ENCODE measurements at regions not wholly inside any gene's neighbourhood (a gene's known extent, or its start where the extent isn't known, plus 50 kb on each side); places are given as distances from the start of the nearest gene placed in this dataset.

DNA sequence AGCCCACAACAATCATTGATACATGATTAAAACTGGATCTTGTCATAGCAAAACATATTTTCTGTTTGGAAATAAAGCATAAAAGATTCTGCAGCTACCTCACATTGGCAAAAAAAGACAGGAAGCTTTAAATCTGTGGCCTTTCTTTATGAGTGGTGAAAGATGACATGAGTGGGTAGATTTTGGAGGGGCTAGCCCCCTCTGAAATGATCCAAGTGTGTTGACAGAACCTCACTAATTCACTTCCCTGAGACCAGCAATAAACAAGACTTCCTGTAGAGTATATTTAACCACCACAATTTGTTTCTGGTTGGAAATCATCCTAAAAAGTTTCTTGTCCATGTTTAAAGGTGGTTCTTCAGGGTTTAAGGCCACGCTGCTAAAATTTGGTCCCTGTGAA, 530.8 kb downstream of the SPATA31D1 start:
- no peaks in the 10 kb centered on the region for H3K9me2 ChIP-seq (ENCODE audit: insufficient read depth, low read length)
- no peaks in the 10 kb centered on the region for H3F3A ChIP-seq (ENCODE audit: insufficient read depth, low read length, poor library complexity, severe bottlenecking)
- no peak overlapping the region for H3K27ac ChIP-seq (ENCODE audit: low read length)
- H3K4me3 ChIP-seq (ENCODE audit: low read length), result no peak overlapping the region
- no peaks in the 10 kb centered on the region for H3K9me3 ChIP-seq (ENCODE audit: low read length)
- no peaks in the 10 kb centered on the region for H3K79me2 ChIP-seq (replicated peaks; ENCODE audit: insufficient read depth, low read length)
- H3K9ac ChIP-seq (ENCODE audit: low read length), result no peak overlapping the region
- no peaks in the 10 kb centered on the region for H3K27me3 ChIP-seq (ENCODE audit: insufficient read depth, low read depth, low read length)
- H3K4me2 ChIP-seq (ENCODE audit: low read length), result no peak overlapping the region
- H4K20me1 ChIP-seq (ENCODE audit: insufficient read depth), result no peaks in the 10 kb centered on the region
- H2AFZ ChIP-seq (ENCODE audit: low read depth, low read length), result no peak overlapping the region
- no peaks in the 10 kb centered on the region for H3K36me3 ChIP-seq (ENCODE audit: insufficient read depth, low read length)
- TF ChIP-seq RAD21 (conservative IDR thresholded peaks at IDR 0.05) (no peak), EP300 (conservative IDR thresholded peaks at IDR 0.05; ENCODE audit: poor library complexity, severe bottlenecking) (no peak), MXI1 (conservative IDR thresholded peaks at IDR 0.05; ENCODE audit: poor library complexity, severe bottlenecking) (no peak), TAF1 (IDR thresholded peaks at IDR 0.05; ENCODE audit: low read depth) (no peak), EZH2 (IDR thresholded peaks at IDR 0.05; ENCODE audit: borderline replicate concordance, insufficient read depth, low read length, poor library complexity, severe bottlenecking) (no peak), SMC3 (conservative IDR thresholded peaks at IDR 0.05; ENCODE audit: poor library complexity) (no peak), POLR2AphosphoS5 (IDR thresholded peaks at IDR 0.05) (no peak)
- TF ChIP-seq, protein P1, sequence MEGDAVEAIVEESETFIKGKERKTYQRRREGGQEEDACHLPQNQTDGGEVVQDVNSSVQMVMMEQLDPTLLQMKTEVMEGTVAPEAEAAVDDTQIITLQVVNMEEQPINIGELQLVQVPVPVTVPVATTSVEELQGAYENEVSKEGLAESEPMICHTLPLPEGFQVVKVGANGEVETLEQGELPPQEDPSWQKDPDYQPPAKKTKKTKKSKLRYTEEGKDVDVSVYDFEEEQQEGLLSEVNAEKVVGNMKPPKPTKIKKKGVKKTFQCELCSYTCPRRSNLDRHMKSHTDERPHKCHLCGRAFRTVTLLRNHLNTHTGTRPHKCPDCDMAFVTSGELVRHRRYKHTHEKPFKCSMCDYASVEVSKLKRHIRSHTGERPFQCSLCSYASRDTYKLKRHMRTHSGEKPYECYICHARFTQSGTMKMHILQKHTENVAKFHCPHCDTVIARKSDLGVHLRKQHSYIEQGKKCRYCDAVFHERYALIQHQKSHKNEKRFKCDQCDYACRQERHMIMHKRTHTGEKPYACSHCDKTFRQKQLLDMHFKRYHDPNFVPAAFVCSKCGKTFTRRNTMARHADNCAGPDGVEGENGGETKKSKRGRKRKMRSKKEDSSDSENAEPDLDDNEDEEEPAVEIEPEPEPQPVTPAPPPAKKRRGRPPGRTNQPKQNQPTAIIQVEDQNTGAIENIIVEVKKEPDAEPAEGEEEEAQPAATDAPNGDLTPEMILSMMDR (IDR thresholded peaks at IDR 0.05; ENCODE audit: poor library complexity, severe bottlenecking), result no peak
- TF ChIP-seq, protein P2, sequence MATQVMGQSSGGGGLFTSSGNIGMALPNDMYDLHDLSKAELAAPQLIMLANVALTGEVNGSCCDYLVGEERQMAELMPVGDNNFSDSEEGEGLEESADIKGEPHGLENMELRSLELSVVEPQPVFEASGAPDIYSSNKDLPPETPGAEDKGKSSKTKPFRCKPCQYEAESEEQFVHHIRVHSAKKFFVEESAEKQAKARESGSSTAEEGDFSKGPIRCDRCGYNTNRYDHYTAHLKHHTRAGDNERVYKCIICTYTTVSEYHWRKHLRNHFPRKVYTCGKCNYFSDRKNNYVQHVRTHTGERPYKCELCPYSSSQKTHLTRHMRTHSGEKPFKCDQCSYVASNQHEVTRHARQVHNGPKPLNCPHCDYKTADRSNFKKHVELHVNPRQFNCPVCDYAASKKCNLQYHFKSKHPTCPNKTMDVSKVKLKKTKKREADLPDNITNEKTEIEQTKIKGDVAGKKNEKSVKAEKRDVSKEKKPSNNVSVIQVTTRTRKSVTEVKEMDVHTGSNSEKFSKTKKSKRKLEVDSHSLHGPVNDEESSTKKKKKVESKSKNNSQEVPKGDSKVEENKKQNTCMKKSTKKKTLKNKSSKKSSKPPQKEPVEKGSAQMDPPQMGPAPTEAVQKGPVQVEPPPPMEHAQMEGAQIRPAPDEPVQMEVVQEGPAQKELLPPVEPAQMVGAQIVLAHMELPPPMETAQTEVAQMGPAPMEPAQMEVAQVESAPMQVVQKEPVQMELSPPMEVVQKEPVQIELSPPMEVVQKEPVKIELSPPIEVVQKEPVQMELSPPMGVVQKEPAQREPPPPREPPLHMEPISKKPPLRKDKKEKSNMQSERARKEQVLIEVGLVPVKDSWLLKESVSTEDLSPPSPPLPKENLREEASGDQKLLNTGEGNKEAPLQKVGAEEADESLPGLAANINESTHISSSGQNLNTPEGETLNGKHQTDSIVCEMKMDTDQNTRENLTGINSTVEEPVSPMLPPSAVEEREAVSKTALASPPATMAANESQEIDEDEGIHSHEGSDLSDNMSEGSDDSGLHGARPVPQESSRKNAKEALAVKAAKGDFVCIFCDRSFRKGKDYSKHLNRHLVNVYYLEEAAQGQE (IDR thresholded peaks at IDR 0.05; ENCODE audit: borderline replicate concordance), result no peak

DNA sequence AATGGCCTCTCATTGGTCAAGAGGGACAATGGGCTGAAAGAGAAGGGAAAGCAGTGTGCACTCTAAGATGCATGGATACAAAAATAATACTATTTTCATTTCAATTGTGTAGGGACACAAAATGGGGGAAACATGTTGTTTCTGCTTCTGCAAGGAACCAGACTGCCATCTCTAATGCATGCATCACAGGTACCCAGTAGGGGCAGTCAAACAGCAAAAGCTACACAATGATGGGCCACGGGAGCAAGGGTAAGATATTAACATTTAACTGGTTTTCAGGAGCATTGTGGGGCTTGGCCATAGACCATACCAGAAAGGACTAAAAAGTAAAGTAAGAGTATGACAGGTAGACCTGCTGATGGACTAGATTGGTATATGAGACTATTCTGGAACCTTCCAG, 535.8 kb downstream of the SPATA31D1 start:
- Histone ChIP-seq H4K20me1 (ENCODE audit: insufficient read depth) (no peaks in the 10 kb centered on the region), H3K79me2 (replicated peaks; ENCODE audit: insufficient read depth, low read length) (no peaks in the 10 kb centered on the region)

More for the DNA sequence above, 535.8 kb downstream of the SPATA31D1 start:
- Histone ChIP-seq H3K27ac (ENCODE audit: low read length) (no peak overlapping the region), H2AFZ (ENCODE audit: low read depth, low read length) (no peak overlapping the region), H3K9me2 (ENCODE audit: insufficient read depth, low read length) (no peaks in the 10 kb centered on the region), H3F3A (ENCODE audit: insufficient read depth, low read length, poor library complexity, severe bottlenecking) (no peaks in the 10 kb centered on the region), H3K4me2 (ENCODE audit: low read length) (no peak overlapping the region), H3K9me3 (ENCODE audit: low read length) (peaks cover 10% of the 10 kb centered on the region), H3K4me3 (ENCODE audit: low read length) (no peak overlapping the region), H3K36me3 (ENCODE audit: insufficient read depth, low read length) (no peaks in the 10 kb centered on the region), H3K27me3 (ENCODE audit: insufficient read depth, low read depth, low read length) (no peaks in the 10 kb centered on the region), H3K9ac (ENCODE audit: low read length) (no peak overlapping the region)
- TF ChIP-seq, protein P2 (IDR thresholded peaks at IDR 0.05; ENCODE audit: borderline replicate concordance), result no peak
- TF ChIP-seq SMC3 (conservative IDR thresholded peaks at IDR 0.05; ENCODE audit: poor library complexity), result no peak
- TF ChIP-seq EP300 (conservative IDR thresholded peaks at IDR 0.05; ENCODE audit: poor library complexity, severe bottlenecking), result no peak
- no peak for TF ChIP-seq POLR2AphosphoS5 (IDR thresholded peaks at IDR 0.05)
- no peak for TF ChIP-seq TAF1 (IDR thresholded peaks at IDR 0.05; ENCODE audit: low read depth)
- TF ChIP-seq, protein P1 (IDR thresholded peaks at IDR 0.05; ENCODE audit: poor library complexity, severe bottlenecking), result no peak
- TF ChIP-seq EZH2 (IDR thresholded peaks at IDR 0.05; ENCODE audit: borderline replicate concordance, insufficient read depth, low read length, poor library complexity, severe bottlenecking), result no peak
- no peak for TF ChIP-seq MXI1 (conservative IDR thresholded peaks at IDR 0.05; ENCODE audit: poor library complexity, severe bottlenecking)
- no peak for TF ChIP-seq RAD21 (conservative IDR thresholded peaks at IDR 0.05)
